GM19397 (cell line): ENCODE measurements at regions not wholly inside any gene's neighbourhood (a gene's known extent, or its start where the extent isn't known, plus 50 kb on each side); places are given as distances from the start of the nearest gene placed in this dataset.
"Not testable (repeated sequence)": the region's sequence is repeated elsewhere in the genome, so short reads cannot be mapped to it uniquely, and the experiment has no call there.

Experiments
- ATAC-seq: cut with Tn5 transposase; IDR thresholded peaks from one replicate; pipeline ENCODE4 v1.9.1; 2021; ENCODE audit warnings: mild to moderate bottlenecking, moderate library complexity; ENCODE audit not compliant: unreplicated experiment

DNA sequence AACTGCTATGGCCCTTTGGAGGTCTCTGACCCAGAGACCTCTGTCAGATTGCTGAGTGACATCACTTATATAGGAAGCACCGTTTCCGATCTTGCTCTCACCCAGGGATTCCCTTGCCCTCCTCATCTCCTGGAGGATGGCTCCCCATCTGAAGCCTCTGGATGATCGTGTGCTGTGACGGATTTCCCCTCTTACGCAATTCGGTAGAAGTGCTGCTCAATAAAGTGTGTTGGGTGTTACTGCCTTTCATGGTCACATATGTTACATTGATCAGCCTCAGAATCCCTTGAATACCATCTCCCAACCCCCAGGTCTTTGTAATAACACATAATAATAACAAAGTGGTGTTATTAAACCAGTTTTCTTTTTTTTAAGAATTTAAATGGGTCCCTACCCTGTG is 107.3 kb upstream of the CLEC14A start:
- ATAC-seq: no peak

DNA sequence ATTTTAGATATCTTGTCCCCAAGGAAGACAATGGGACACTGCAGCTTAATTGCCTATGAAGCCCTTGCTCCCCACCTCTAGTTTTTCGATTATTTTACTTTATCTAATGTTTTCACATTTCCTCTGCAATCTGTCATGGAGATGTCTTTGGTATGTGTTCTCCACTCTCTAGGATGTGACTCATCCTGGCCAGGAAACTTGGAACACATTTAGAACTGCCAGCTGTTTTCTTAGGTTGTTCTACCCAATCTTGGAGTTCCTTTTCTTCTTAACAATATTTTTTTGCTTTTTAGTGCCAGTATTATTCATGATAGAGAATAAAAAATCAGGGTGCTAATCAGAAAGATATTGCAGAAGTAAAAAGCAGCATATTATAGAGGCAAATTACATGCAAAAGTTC is 101.7 kb upstream of the CLEC14A start:
- no peak for ATAC-seq

DNA sequence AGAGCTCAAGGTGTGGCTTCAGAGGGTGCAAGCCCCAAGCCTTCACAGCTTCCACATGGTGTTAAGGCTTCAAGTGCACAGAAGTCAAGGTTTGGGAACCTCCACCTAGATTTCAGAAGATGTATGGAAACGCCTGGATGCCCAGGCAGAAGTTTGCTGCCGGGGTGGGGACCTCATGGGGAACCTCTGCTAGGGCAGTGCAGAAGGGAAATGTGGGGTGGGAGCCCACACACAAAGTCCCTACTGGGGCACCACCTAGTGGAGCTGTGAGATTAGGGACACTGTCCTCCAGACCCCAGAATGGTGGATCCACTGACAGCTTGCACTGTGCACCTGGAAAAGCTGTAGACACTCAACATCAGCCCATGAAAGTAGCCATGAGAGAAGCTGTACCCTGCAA is 99.6 kb upstream of the CLEC14A start:
- not testable (repeated sequence) for ATAC-seq

DNA sequence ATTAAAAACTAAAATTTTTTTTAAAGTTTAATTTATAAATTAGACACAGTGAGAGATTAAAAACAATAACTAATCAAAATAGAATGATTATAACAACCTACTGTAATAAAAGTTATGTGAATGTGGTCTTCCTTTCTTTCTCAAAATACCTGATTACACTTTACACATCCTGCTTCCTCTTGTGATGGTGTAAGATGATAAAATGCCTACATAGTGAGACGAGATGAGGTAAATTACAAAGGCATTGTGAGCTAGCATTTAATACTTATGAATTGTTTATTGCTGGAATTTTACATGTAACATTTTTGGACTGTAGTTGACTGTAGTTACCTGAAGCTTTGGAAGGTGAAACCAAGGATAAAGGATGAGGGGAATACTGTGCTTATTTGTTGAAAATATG is 94.2 kb upstream of the CLEC14A start:
- ATAC-seq: no peak

DNA sequence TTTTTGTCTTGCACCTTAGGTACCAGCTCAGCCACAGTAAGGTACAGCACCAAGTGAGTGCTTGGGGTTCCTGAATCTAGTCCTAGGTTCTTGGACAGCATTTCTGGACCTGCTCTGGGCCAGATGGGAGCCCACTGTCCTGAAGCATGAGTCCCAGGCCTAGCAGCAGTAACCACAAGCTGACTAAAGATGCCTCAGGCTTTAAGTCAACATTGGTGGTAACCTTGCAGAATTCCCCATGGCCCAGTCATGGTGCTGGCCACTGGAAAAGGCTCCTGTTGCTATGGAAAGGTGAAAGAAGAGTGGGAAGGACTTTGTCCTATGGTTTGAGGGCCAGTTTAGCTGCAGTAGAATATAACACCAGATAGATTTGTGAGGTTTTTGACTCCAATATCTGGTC is 86.9 kb upstream of the CLEC14A start:
- no peak for ATAC-seq

DNA sequence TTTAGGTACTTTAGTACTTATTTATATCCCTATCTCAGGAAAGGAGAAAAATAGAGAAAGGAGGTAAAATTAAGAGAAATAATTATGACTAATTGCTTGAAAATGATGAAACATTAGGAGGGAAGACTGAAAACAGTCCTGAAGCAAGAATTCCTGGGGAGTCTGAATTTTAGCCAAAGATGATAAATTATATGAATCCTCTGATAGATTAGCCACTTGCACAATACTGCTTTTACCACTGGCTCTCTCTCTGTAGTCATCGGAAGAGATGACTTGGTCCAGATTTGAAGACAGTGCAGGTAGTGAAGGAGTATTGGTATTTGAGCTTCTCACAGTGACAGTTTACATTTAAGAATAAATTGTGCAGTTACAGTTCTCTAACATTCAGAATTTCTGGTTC is 83.8 kb upstream of the CLEC14A start:
- ATAC-seq: no peak

DNA sequence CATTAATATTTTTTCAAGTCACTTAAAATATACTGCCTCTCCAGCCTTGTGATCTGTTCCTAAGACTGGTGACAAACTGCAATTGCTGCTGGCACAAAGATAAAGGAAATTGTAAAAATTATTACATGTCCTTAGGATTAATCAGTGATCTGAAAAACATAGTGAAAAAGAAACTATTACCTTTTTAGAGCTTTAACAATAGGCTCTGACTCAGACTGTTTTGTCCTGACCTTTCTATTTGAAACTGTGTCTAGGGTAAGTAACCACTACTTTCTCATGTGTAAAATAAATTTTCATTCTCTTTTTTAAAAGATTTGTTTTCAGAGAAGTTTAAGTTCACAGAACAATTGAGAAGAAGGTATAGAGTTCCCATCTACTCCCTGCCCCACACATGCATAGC is 80.4 kb upstream of the CLEC14A start:
- no peak for ATAC-seq

DNA sequence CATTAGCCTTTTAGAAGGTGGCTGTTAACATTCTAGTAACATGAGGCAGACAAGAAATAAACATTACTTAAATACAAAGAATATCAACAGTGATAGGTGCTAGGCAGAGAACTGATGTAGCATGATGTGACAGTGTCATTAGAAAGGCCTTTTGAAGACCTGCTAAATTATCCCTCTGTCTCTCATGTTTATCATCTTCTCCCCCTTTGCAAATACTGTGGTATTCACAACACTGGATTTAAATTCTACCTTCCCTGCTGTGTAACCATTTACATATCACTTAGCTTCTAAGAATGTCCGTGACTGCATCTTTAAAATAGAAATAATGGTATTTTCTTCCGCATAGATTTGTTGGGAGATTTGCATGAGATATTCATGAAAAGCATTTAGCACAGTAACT is 74.4 kb upstream of the CLEC14A start:
- no peak for ATAC-seq

DNA sequence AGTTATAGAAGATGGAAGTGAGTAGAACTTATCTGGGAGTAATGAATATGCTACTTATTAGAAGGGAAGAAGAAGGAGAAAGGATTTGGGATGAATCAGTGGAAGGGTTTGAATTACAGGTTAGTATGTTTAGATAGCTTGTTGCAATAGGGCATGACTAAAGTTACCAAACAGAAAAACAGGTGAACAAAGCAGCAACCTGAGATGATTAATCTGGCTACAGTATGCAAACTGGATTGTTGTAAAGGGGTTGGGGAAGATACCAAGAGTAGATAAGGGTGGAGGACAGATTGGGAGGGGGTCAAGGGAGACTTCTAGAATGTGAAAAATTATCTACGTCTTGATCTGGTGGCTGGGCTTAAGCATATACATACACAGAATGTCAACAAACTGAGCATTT is 73.4 kb upstream of the CLEC14A start:
- ATAC-seq: no peak

DNA sequence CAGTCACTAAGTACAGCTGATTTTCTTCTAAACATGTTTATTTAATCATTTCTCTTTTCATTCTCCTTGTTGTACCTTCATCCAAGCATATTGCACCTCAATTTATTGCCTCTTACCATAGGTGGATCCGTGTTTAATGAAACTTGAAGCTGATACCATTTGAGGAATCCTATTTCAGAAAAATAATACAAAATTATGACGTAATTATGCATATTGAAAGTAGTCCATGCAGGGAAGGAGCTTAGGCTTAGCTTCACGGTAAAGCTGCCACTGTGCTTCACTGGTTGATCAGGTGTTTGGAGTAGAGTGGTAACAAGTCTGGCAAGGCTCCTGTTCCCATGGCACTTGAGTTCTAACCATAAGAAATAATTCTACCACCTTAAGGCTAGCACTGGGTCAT is 61.0 kb upstream of the CLEC14A start:
- ATAC-seq: no peak

DNA sequence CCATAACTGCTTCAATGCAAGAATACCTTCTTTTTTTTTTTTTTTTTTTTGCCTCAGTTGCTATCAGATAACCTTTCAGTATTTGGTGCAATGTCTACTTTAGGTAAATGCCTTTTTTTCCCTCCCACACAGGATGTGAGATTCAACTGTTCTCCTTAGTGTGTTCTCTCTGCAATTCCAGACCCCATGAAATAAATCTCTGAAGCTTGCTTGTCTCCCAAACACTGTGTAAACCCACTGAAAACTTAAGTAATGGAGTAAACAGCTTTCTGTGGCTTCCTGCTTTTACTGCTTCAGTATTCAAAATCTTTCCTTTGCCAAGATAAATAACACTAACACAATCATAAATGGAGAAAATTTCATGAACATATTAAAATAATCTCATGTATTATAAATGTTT is 55.8 kb upstream of the CLEC14A start:
- no peak for ATAC-seq

DNA sequence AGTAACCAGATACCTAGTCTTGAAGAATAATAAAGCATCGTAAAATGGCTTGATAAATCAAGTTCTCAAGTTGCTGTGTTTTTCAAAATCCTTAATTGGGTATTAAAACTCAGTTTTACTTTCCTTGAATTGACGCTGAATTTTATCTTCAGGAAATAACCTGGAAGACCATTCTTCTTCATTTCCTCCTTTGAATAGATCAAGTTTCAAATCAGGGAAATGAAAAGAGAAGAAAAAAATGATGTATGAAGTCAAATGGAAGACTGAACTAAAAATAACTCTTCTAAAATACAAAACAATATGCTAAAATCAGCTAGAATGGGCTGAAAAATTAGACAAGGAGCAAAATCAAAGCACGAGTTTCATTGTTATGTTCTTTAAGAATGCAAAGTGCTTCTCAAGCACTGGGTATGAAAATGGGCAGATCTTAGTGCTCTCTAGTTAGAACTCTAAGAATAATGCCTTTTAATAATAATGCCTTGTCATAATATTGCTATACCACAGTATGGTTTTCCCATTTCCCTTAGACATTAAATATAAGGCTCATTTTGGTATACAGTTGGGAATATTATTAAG is 54.6 kb upstream of the CLEC14A start:
- no peak for ATAC-seq

DNA sequence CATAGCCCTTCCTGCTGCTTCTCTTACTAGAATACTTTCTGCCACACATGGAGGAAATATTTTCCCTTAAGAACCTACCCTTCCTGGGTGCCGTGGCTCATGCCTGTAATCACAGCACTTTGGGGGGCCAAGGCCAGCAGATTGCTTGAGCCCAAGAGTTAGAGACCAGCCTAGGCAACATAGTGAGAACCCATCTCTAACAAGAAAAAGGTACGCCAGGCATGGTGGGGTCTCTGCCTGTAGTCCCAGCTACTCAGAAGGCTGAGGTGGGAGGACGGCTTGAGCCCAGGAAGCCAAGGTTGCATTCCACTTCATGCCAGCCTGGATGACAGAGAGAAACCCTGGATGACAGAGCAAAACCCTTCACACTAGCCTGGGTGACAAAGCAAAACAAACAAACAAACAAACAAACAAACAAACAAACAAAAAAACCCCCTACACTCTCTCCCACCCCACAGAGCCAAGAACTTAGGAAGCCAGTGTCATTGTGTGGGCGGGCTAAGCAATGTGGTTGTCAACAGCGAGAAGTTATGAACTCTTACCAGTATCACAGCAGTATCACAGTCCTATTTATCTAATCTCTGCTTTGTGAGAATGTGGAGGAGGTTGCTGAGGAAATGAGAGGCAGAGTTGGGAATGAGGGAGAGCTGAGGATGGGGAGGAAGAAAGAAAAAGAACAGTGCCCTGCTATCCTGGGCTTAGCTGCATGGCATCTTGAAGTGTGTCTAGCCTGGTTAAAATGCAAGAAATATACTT is 53.8 kb upstream of the CLEC14A start:
- no peak for ATAC-seq
